Astrocyte (in vitro differentiated cells and primary cell): ENCODE measurements at regions not wholly inside any gene's neighbourhood (a gene's known extent, or its start where the extent isn't known, plus 50 kb on each side); places are given as distances from the start of the nearest gene placed in this dataset.

Experiments
- CTCF ChIP-seq: IDR thresholded peaks from 2 replicates; pipeline ENCODE4 v1.5.1; 2011; ENCODE audit warnings: low read depth, mild to moderate bottlenecking, inconsistent platforms, low read length, moderate library complexity; ENCODE audit not compliant: insufficient read depth
- EZH2 ChIP-seq: IDR thresholded peaks from 2 replicates; pipeline ENCODE4 v1.6.1; 2012; ENCODE audit warnings: mild to moderate bottlenecking, low read length, inconsistent platforms; ENCODE audit not compliant: insufficient read depth

- TF ChIP-seq CTCF (no peak), EZH2 (no peak)
These were observed 236.3 kb downstream of the MEX3B start for GRCh38 chr15:81809543-81809942.
